ENCODE measurements at regions not wholly inside any gene's neighbourhood (a gene's known extent, or its start where the extent isn't known, plus 50 kb on each side); places are given as distances from the start of the nearest gene placed in this dataset.

DNA sequence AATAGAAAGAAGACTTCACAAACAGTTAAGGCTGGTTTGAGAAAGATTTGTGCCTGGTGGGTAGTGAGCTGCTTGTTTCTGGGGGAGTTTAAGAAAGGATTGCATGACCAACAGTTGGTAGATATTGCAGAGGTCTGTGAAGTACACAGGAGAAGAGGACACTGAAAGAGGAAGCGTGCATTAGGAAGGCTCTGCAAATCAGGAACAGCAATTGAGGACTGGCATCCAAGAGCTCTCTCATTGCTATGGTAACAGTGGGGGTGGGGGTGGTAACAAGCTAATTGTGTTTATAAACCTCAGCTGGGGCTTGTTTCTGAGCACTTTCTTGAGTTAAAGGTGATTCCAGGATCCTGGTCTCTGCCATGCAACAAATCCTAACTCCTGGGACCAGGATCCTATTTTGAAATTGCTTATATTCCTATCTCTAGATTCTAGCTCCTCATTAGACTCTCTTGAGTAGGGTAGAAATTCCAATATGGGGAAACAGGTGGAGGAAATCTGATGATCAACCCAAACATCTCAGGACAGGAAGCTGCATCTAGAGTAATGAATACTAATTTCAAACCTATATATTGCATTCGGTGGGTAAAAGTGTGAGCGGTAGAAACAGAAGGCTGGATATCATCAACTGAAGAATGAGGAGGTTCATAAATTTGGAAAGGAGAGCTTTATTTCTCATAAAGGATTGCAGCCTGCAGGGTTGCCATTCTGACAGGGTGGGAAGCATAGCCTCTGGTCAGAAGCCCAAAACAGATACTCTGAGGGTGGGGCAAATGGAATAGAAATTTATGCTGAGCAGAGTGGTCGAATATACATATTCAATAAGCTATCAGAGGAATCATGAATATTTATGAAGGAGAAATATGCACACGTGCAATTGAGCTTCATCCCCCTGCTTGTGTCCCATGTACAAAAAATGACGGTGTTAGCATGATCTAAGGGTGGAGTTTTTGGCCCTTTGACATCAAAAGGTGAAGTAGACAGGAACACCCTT lies 79.4 kb downstream of the PTTG1 start:
- DNase-seq (ENCODE audit: low read depth) = no peak
- H3K4me3 ChIP-seq (ENCODE audit: low read length) = no peak overlapping the region
- TF ChIP-seq, protein P1, sequence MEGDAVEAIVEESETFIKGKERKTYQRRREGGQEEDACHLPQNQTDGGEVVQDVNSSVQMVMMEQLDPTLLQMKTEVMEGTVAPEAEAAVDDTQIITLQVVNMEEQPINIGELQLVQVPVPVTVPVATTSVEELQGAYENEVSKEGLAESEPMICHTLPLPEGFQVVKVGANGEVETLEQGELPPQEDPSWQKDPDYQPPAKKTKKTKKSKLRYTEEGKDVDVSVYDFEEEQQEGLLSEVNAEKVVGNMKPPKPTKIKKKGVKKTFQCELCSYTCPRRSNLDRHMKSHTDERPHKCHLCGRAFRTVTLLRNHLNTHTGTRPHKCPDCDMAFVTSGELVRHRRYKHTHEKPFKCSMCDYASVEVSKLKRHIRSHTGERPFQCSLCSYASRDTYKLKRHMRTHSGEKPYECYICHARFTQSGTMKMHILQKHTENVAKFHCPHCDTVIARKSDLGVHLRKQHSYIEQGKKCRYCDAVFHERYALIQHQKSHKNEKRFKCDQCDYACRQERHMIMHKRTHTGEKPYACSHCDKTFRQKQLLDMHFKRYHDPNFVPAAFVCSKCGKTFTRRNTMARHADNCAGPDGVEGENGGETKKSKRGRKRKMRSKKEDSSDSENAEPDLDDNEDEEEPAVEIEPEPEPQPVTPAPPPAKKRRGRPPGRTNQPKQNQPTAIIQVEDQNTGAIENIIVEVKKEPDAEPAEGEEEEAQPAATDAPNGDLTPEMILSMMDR (conservative IDR thresholded peaks at IDR 0.05; ENCODE audit: low read length) = no peak

DNA sequence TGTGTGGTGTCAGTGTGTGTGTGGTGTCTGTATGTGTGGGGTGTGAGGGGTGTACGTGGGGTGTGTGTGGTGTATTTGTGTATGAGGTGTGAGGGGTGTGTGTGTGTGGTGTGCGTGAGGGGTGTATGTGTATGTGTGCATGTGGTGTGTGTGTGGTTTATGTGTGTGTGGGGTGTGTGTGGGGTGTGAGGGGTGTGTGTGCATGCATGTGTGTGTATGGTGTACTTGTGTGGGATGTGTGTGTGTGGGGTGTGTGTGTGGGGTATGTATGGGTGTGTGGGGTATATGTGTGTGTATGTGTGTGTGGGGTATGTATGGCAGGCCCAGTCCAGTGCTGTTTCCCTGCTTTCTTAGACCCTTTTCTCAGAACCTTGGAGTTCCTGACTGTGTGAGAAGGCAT lies 83.3 kb downstream of the PTTG1 start:
- no peak for DNase-seq (ENCODE audit: low read depth)
- TF ChIP-seq, protein P1 (conservative IDR thresholded peaks at IDR 0.05; ENCODE audit: low read length) = no peak
- no peak overlapping the region for H3K4me3 ChIP-seq (ENCODE audit: low read length)

DNA sequence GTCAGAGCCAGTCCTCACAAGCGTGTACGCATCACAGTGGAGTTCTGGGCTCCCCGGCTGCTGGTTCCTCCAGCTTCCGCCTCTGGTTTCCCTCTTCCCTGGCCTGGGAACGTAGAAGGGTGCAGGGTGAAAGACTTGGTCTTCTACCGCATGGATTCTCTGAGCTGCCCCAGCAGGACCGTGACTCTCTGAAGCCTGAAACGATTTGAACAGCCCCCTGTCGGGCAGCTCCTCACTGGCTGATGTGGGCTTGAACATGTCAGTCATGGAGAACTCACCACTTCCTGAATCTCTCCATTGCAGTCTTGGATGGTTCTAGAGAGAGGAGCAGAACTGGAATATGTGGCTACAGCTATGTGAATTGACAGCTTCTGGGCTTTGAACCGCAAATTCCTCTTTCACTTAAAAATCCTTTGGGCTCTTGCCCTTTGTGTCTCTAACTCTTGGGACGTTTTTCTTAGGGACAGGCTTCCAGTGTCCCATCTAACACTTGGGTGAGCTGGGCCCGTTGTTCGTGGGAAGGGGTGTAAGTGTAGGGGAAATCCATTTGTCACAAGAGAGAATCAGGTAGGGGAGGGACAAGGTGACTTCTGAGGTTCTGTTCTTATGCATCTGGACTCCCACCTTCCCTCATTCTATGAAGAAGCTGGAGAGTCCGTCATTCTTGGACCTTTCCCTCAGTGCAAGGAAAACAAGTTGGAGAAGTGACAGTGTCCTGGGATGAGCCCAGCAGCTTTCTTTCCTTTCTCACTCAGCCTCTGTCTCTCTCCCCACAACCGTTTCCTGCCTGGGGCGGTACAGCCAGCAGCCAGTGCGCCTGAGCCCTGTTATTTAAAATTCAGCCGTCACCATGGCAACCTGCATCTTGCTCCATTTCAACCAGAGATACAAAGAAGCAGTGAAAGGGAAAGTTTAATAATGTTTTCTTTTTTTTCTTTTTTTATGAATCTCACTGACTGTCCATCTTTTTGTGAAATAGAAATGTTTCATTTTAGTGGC lies 84.7 kb downstream of the PTTG1 start:
- DNase-seq (ENCODE audit: low read depth) = peak; percentile 62
- H3K4me3 ChIP-seq (ENCODE audit: low read length) = no peak overlapping the region
- TF ChIP-seq, protein P1 (conservative IDR thresholded peaks at IDR 0.05; ENCODE audit: low read length) = no peak

DNA sequence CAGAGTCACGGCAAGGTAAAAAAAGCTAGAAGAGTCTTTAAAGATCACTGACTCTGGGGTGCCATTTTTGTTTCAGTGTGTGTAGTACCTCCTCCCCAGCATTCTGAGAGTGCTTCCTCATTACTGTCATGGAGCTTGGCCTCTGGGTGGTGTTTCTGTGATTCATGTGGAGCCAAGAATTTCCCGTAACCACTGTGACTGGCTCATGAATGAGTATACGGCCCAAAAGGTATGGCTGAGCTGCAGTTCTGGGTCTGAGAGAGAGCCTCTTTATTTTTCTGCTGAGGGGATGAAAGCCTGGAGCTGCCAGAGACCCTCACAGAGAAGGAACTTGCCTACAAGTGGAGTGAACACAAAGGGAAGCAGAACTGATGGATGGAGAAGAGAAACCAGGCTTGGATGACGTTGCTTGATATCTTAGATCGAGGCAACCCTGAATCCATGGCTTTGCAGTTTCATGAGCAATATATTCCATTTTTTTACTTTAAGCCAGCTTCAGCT lies 85.6 kb downstream of the PTTG1 start:
- DNase-seq (ENCODE audit: low read depth) = peak; percentile 54
- TF ChIP-seq, protein P1 (conservative IDR thresholded peaks at IDR 0.05; ENCODE audit: low read length) = no peak
- no peak overlapping the region for H3K4me3 ChIP-seq (ENCODE audit: low read length)

DNA sequence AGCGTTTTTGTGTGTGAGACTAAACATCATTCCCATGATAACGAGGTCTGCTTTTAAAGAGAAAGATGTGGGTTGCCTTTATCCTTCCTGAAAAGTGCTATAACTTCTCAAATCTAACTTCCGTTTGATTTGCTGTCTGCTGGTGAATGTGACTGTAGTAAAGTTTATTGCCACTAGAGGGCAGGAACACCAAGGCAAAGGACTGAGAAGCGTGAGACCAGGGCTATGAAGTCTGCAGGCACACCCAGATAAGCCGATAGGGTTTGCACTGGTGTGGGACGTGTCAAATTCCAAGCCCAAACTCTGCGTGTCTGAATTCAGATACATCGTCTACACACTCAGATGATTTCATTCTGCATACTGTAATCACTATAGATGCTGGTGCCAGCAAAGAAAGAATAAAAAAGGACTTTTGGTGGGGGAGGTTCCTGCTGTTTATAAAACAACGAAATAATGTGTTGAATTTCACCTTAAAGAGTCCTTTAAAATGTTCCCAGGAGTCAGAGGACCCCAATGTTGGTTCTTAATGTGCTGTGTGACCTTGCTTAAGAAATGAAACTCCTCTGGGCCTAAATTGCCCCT lies 87.2 kb downstream of the PTTG1 start:
- DNase-seq (ENCODE audit: low read depth) = peak; percentile 82
- TF ChIP-seq, protein P1 (conservative IDR thresholded peaks at IDR 0.05; ENCODE audit: low read length) = peak; percentile 94
- no peak overlapping the region for H3K4me3 ChIP-seq (ENCODE audit: low read length)

DNA sequence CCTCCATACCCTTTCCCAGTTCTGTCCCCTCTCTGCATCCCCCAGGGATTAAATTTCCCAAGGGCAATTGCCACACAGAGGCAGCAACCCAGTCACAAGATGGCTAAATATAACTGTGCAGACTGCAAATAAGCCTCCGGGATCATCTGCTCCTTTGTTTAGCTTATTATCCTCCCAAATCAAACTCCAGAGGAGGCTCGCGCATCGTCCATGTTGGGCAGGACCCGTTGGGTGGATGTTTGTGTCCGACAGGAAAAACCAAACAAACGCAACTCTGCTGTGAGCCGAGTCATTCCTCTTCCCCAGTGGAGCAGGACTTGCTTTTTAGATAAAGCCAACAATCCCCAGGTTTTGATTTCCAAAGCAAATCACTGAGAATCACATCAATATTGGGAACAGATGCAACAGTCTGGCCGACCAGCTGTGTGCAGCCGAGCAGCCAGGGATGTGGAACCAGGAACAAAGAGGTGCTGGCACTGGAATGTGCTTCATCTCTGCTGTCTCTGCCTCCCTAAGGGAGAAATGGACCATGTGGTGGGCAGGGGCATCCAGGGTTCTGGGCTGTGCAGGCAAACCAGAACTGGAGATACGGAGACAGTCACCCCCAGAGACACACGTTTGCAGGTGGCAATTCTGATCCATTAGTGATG lies 89.8 kb downstream of the PTTG1 start:
- TF ChIP-seq, protein P1 (conservative IDR thresholded peaks at IDR 0.05; ENCODE audit: low read length) = no peak
- H3K4me3 ChIP-seq (ENCODE audit: low read length) = no peak overlapping the region
- DNase-seq (ENCODE audit: low read depth) = no peak

All from AG10803 (cell line).